ENCODE measurements at regions not wholly inside any gene's neighbourhood (a gene's known extent, or its start where the extent isn't known, plus 50 kb on each side); places are given as distances from the start of the nearest gene placed in this dataset.

DNA sequence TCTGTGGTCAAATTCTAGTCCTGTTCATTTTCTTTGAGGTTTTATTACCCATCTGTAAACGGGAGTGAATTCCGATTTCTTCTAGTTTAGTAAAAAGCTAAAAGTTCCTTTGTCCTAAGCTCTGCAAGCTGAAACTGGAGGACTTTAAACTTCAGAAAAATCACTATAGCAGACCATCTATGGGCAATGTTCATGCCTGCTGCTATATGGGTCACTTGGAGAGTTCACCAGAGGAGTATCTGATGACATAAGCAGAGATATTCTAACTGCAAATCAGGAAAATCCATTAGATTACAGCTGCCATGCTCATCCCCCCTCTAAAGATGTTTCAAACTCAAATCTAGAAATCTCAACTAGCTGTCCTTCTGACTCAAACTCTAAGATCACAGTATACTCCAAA, 193.0 kb upstream of the RTL1 start:
- TF ChIP-seq EZH2 (IDR thresholded peaks at IDR 0.05; ENCODE audit: low read depth, unreplicated experiment) = no peak
- TF ChIP-seq, protein P1, sequence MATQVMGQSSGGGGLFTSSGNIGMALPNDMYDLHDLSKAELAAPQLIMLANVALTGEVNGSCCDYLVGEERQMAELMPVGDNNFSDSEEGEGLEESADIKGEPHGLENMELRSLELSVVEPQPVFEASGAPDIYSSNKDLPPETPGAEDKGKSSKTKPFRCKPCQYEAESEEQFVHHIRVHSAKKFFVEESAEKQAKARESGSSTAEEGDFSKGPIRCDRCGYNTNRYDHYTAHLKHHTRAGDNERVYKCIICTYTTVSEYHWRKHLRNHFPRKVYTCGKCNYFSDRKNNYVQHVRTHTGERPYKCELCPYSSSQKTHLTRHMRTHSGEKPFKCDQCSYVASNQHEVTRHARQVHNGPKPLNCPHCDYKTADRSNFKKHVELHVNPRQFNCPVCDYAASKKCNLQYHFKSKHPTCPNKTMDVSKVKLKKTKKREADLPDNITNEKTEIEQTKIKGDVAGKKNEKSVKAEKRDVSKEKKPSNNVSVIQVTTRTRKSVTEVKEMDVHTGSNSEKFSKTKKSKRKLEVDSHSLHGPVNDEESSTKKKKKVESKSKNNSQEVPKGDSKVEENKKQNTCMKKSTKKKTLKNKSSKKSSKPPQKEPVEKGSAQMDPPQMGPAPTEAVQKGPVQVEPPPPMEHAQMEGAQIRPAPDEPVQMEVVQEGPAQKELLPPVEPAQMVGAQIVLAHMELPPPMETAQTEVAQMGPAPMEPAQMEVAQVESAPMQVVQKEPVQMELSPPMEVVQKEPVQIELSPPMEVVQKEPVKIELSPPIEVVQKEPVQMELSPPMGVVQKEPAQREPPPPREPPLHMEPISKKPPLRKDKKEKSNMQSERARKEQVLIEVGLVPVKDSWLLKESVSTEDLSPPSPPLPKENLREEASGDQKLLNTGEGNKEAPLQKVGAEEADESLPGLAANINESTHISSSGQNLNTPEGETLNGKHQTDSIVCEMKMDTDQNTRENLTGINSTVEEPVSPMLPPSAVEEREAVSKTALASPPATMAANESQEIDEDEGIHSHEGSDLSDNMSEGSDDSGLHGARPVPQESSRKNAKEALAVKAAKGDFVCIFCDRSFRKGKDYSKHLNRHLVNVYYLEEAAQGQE (IDR thresholded peaks at IDR 0.05; ENCODE audit: unreplicated experiment) = no peak
- TF ChIP-seq POLR2AphosphoS5 (IDR thresholded peaks at IDR 0.05; ENCODE audit: low read depth) = no peak
